ENCODE measurements at regions not wholly inside any gene's neighbourhood (a gene's known extent, or its start where the extent isn't known, plus 50 kb on each side); places are given as distances from the start of the nearest gene placed in this dataset.

DNA sequence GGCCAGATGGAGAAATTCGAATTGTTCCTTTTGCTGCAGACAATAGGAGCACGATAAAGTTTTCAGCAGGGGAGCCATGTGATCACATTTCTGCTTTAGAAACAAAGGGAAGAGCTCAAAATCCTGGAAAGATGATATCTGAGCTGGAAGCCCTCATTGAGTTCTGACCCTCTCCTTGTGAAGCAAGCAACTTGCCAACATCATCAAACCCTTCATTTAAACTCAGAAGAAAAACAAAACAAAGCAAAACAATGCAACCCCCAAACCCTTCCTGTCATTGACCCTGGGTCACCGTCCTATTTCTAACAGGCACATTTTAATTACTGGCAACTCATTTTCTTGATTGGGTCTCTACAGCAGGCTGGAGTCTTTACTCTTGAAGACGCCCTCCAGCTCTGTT lies 198.3 kb upstream of the ZNF32 start:
- no peak overlapping the region for H2AFZ ChIP-seq (ENCODE audit: low read depth)
- H4K20me1 ChIP-seq (ENCODE audit: insufficient read depth), result no peaks in the 10 kb centered on the region
- TF ChIP-seq MAX (IDR thresholded peaks at IDR 0.05; ENCODE audit: low read depth) (no peak), ELF1 (IDR thresholded peaks at IDR 0.05) (no peak), SIN3A (IDR thresholded peaks at IDR 0.05; ENCODE audit: borderline replicate concordance, low read depth, low read length) (no peak), TAF1 (IDR thresholded peaks at IDR 0.05; ENCODE audit: borderline replicate concordance, low read depth, low read length) (no peak), EZH2phosphoT487 (IDR thresholded peaks at IDR 0.05; ENCODE audit: borderline replicate concordance, low read depth) (no peak), FOXM1 (IDR thresholded peaks at IDR 0.05; ENCODE audit: low read depth) (no peak), RAD21 (IDR thresholded peaks at IDR 0.05; ENCODE audit: low read length) (no peak), YY1 (IDR thresholded peaks at IDR 0.05; ENCODE audit: low read depth) (no peak), IRF3 (IDR thresholded peaks at IDR 0.05; ENCODE audit: low read depth, low read length) (no peak), NFIC (IDR thresholded peaks at IDR 0.05; ENCODE audit: borderline replicate concordance) (no peak)
- TF ChIP-seq, protein P1, sequence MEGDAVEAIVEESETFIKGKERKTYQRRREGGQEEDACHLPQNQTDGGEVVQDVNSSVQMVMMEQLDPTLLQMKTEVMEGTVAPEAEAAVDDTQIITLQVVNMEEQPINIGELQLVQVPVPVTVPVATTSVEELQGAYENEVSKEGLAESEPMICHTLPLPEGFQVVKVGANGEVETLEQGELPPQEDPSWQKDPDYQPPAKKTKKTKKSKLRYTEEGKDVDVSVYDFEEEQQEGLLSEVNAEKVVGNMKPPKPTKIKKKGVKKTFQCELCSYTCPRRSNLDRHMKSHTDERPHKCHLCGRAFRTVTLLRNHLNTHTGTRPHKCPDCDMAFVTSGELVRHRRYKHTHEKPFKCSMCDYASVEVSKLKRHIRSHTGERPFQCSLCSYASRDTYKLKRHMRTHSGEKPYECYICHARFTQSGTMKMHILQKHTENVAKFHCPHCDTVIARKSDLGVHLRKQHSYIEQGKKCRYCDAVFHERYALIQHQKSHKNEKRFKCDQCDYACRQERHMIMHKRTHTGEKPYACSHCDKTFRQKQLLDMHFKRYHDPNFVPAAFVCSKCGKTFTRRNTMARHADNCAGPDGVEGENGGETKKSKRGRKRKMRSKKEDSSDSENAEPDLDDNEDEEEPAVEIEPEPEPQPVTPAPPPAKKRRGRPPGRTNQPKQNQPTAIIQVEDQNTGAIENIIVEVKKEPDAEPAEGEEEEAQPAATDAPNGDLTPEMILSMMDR (IDR thresholded peaks at IDR 0.05), result no peak
- H3K9ac ChIP-seq, result no peak overlapping the region
- no peak for DNase-seq
- H3F3A ChIP-seq (replicated peaks; ENCODE audit: insufficient read depth), result no peaks in the 10 kb centered on the region
- ChIA-PET POLR2A (no interaction called here), CTCF (interaction anchor here (0.9 to 1.1 kb wide), 2 partner anchors 30 to 156 kb away, joined by 3 to 4 read pairs; no protein-coding TSS in a partner anchor)
- no peaks in the 10 kb centered on the region for H3K79me2 ChIP-seq (ENCODE audit: insufficient read depth)
- no peaks in the 10 kb centered on the region for H3K36me3 ChIP-seq (replicated peaks in 1 of 2; ENCODE audit: control insufficient read depth in 1 of 2, insufficient read depth in 2 of 2, low read length in 1 of 2)
- 38% methylated on average over 4 of the region's 4 CpGs for WGBS (ENCODE audit: low lambda C conversion rate)
- H3K27me3 ChIP-seq (ENCODE audit: insufficient read depth), result no peaks in the 10 kb centered on the region
- H3K9me3 ChIP-seq, result no peaks in the 10 kb centered on the region
- H3K4me2 ChIP-seq, result no peak overlapping the region
- no peak overlapping the region for H3K27ac ChIP-seq (ENCODE audit: low read depth in 2 of 2, low read length in 1 of 2)
- no peak overlapping the region for H3K4me3 ChIP-seq (ENCODE audit: low read depth in 2 of 2, low read length in 1 of 2)
- H3K4me1 ChIP-seq (ENCODE audit: control insufficient read depth in 1 of 2, insufficient read depth in 2 of 2, low read depth in 1 of 2, low read length in 1 of 2), result peaks cover 0 to 11% of the 10 kb centered on the region in 2 experiments; a peak in 2 of 4 replicates
- no peaks in the 10 kb centered on the region for H3K9me2 ChIP-seq

DNA sequence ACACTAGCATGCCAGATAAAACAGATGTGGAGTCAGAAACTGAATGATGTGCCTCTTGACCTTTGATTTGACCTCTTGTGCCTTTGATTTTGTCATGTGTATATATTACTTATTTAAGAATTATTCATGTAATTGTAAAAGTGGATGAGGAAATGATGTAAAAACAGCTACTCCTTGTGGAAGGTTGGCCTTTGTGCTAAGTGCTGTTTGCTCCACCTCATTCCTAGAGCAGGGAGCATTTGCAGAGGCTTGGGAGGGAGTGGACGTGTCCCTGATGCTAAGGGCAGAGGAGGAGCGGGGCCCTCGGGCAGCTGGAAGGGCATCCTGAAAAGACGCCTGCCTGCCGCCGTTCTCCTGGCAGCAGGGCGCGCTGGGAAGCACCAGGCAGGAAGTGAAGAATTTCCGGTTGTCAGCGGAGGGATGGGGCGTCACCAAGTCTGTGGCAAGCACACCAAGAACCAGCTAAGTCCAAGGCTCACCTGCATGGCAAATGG lies 197.6 kb upstream of the ZNF32 start:
- no peak overlapping the region for H3K4me2 ChIP-seq
- H3K36me3 ChIP-seq (replicated peaks in 1 of 2; ENCODE audit: control insufficient read depth in 1 of 2, insufficient read depth in 2 of 2, low read length in 1 of 2), result no peaks in the 10 kb centered on the region
- H3K27me3 ChIP-seq (ENCODE audit: insufficient read depth), result no peaks in the 10 kb centered on the region
- H3K27ac ChIP-seq (ENCODE audit: low read depth in 2 of 2, low read length in 1 of 2), result no peak overlapping the region
- WGBS (ENCODE audit: low lambda C conversion rate), result 76% methylated on average over 11 of the region's 11 CpGs
- H2AFZ ChIP-seq (ENCODE audit: low read depth), result no peak overlapping the region
- no peaks in the 10 kb centered on the region for H3K9me3 ChIP-seq
- CTCF ChIA-PET, result interaction anchor here (1.1 kb wide), 1 partner anchor 30 kb away, joined by 3 read pairs; no protein-coding TSS in a partner anchor
- H3K9ac ChIP-seq, result no peak overlapping the region
- H3K79me2 ChIP-seq (ENCODE audit: insufficient read depth), result no peaks in the 10 kb centered on the region
- no peak for DNase-seq
- no peaks in the 10 kb centered on the region for H4K20me1 ChIP-seq (ENCODE audit: insufficient read depth)
- peaks cover 0 to 10% of the 10 kb centered on the region in 2 experiments; a peak in 2 of 4 replicates for H3K4me1 ChIP-seq (ENCODE audit: control insufficient read depth in 1 of 2, insufficient read depth in 2 of 2, low read depth in 1 of 2, low read length in 1 of 2)
- H3K4me3 ChIP-seq (ENCODE audit: low read depth in 2 of 2, low read length in 1 of 2), result no peak overlapping the region
- H3K9me2 ChIP-seq, result no peaks in the 10 kb centered on the region
- POLR2A ChIA-PET, result no interaction called here
- no peaks in the 10 kb centered on the region for H3F3A ChIP-seq (replicated peaks; ENCODE audit: insufficient read depth)
- TF ChIP-seq JUND (IDR thresholded peaks at IDR 0.05) (no peak), FOXM1 (IDR thresholded peaks at IDR 0.05; ENCODE audit: low read depth) (no peak), YY1 (IDR thresholded peaks at IDR 0.05; ENCODE audit: low read depth) (no peak), USF1 (IDR thresholded peaks at IDR 0.05; ENCODE audit: borderline replicate concordance, low read depth) (no peak), GABPA (IDR thresholded peaks at IDR 0.05; ENCODE audit: low read depth) (no peak), NFIC (IDR thresholded peaks at IDR 0.05; ENCODE audit: borderline replicate concordance) (no peak), FOXJ3 (CRISPR knock-in tag; IDR thresholded peaks at IDR 0.05) (no peak), RXRA (IDR thresholded peaks at IDR 0.05; ENCODE audit: borderline replicate concordance, low read depth) (no peak), GATA2 (CRISPR knock-in tag; IDR thresholded peaks at IDR 0.05) (no peak), RFX5 (IDR thresholded peaks at IDR 0.05; ENCODE audit: low read length) (no peak), REST (IDR thresholded peaks at IDR 0.05; ENCODE audit: low read depth, low read length) (no peak), MXI1 (IDR thresholded peaks at IDR 0.05; ENCODE audit: low read depth, low read length) (no peak), ELF1 (IDR thresholded peaks at IDR 0.05) (no peak), MAX (IDR thresholded peaks at IDR 0.05; ENCODE audit: low read depth) (no peak)
